ENCODE measurements at regions not wholly inside any gene's neighbourhood (a gene's known extent, or its start where the extent isn't known, plus 50 kb on each side); places are given as distances from the start of the nearest gene placed in this dataset.

GRCh38 chr2:53268626-53269025 is 499.0 kb upstream of the CHAC2 start:
- DNase-seq, result no peak
- Histone ChIP-seq H3K27ac (no peak overlapping the region), H3K9me3 (no peaks in the 10 kb centered on the region), H3K27me3 (no peaks in the 10 kb centered on the region), H3K4me3 (no peak overlapping the region), H3K4me1 (no peaks in the 10 kb centered on the region), H3K36me3 (no peaks in the 10 kb centered on the region)
- 79 to 95% methylated on average over 3 of the region's 3 CpGs for WGBS, 2 donors (ENCODE audit: low coverage in 1 of 2)
- intact Hi-C loops (cut with DNase I; ENCODE audit: low total_unique reads), result no loop called here
- TF ChIP-seq EP300 (IDR thresholded peaks at IDR 0.05; ENCODE audit: low read depth) (no peak), POLR2AphosphoS5 (IDR thresholded peaks at IDR 0.05) (no peak), POLR2A (IDR thresholded peaks at IDR 0.05) (no peak)
- TF ChIP-seq, protein P1, sequence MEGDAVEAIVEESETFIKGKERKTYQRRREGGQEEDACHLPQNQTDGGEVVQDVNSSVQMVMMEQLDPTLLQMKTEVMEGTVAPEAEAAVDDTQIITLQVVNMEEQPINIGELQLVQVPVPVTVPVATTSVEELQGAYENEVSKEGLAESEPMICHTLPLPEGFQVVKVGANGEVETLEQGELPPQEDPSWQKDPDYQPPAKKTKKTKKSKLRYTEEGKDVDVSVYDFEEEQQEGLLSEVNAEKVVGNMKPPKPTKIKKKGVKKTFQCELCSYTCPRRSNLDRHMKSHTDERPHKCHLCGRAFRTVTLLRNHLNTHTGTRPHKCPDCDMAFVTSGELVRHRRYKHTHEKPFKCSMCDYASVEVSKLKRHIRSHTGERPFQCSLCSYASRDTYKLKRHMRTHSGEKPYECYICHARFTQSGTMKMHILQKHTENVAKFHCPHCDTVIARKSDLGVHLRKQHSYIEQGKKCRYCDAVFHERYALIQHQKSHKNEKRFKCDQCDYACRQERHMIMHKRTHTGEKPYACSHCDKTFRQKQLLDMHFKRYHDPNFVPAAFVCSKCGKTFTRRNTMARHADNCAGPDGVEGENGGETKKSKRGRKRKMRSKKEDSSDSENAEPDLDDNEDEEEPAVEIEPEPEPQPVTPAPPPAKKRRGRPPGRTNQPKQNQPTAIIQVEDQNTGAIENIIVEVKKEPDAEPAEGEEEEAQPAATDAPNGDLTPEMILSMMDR (IDR thresholded peaks at IDR 0.05), result no peak
- in situ Hi-C loops (cut with MboI; ENCODE audit: low pct_ligation_motif_present in 1 of 4, low pct_unique_long_range_greater_than_20kb in 1 of 4, low sequenced_read_pairs in 3 of 4), result no loop called here

GRCh38 chr2:53268086-53268485 is 499.5 kb upstream of the CHAC2 start:
- Histone ChIP-seq H3K4me3 (no peak overlapping the region), H3K36me3 (no peaks in the 10 kb centered on the region), H3K27ac (no peak overlapping the region), H3K9me3 (no peaks in the 10 kb centered on the region), H3K27me3 (no peaks in the 10 kb centered on the region), H3K4me1 (no peaks in the 10 kb centered on the region)
- in situ Hi-C loops (cut with MboI; ENCODE audit: low pct_ligation_motif_present in 1 of 4, low pct_unique_long_range_greater_than_20kb in 1 of 4, low sequenced_read_pairs in 3 of 4) (no loop called here), intact Hi-C loops (cut with DNase I; ENCODE audit: low total_unique reads) (no loop called here)
- DNase-seq, result no peak
- no peak for TF ChIP-seq EP300 (IDR thresholded peaks at IDR 0.05; ENCODE audit: low read depth)
- TF ChIP-seq POLR2AphosphoS5 (IDR thresholded peaks at IDR 0.05), result no peak
- TF ChIP-seq, protein P1 (IDR thresholded peaks at IDR 0.05), result no peak
- no peak for TF ChIP-seq POLR2A (IDR thresholded peaks at IDR 0.05)
- 66 to 79% methylated on average over 2 of the region's 2 CpGs for WGBS, 2 donors (ENCODE audit: low coverage in 1 of 2)

- Histone ChIP-seq H3K27ac (no peak overlapping the region), H3K4me1 (no peaks in the 10 kb centered on the region), H3K36me3 (no peaks in the 10 kb centered on the region), H3K4me3 (no peak overlapping the region), H3K27me3 (no peaks in the 10 kb centered on the region), H3K9me3 (no peaks in the 10 kb centered on the region)
- DNase-seq, result no peak
- no peak for TF ChIP-seq EP300 (IDR thresholded peaks at IDR 0.05; ENCODE audit: low read depth)
- no peak for TF ChIP-seq POLR2A (IDR thresholded peaks at IDR 0.05)
- TF ChIP-seq, protein P1 (IDR thresholded peaks at IDR 0.05), result no peak
- no peak for TF ChIP-seq POLR2AphosphoS5 (IDR thresholded peaks at IDR 0.05)
- 78 to 82% methylated on average over 2 to 3 of the region's 3 CpGs for WGBS, 2 donors (ENCODE audit: low coverage in 1 of 2)
- intact Hi-C loops (cut with DNase I; ENCODE audit: low total_unique reads) (no loop called here), in situ Hi-C loops (cut with MboI; ENCODE audit: low pct_ligation_motif_present in 1 of 4, low pct_unique_long_range_greater_than_20kb in 1 of 4, low sequenced_read_pairs in 3 of 4) (no loop called here)
Measured at GRCh38 chr2:53265544-53266299, 501.9 kb upstream of the CHAC2 start.

DNA sequence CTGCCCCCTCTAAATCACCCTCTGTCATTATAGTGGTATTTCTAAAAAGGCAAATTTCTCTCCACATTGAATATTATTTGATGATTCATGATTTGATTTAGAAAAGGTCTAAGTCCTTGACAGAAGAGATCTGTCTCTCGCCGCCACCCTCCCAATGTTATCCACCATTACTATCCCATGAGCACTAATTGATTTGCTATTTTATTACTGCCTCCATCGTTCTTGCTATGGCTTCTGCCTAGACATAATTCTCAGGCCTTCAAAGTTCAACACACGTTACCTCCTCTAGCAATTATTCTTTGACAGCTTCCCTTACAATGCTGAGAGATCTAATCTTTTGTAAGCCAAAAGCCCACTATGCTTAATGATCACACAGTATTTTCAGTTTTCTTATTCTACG is 507.0 kb upstream of the CHAC2 start:
- TF ChIP-seq, protein P1 (IDR thresholded peaks at IDR 0.05), result no peak
- H3K27me3 ChIP-seq, result no peaks in the 10 kb centered on the region
- no peaks in the 10 kb centered on the region for H3K9me3 ChIP-seq
- H3K36me3 ChIP-seq, result no peaks in the 10 kb centered on the region
- H3K4me3 ChIP-seq, result no peak overlapping the region
- DNase-seq, result no peak
- WGBS, 2 donors (ENCODE audit: low coverage in 1 of 2), result 85 to 87% methylated on average over 5 of the region's 5 CpGs
- intact Hi-C loops (cut with DNase I; ENCODE audit: low total_unique reads), result no loop called here
- H3K27ac ChIP-seq, result no peak overlapping the region
- in situ Hi-C loops (cut with MboI; ENCODE audit: low pct_ligation_motif_present in 1 of 4, low pct_unique_long_range_greater_than_20kb in 1 of 4, low sequenced_read_pairs in 3 of 4), result no loop called here
- no peaks in the 10 kb centered on the region for H3K4me1 ChIP-seq

All from transverse colon (tissue), 4 donors.